HuH-7 (cell line): ENCODE measurements at regions not wholly inside any gene's neighbourhood (a gene's known extent, or its start where the extent isn't known, plus 50 kb on each side); places are given as distances from the start of the nearest gene placed in this dataset.

Experiments
- DNase-seq: peaks from one replicate; pipeline ENCODE4 v3.0.0; 2011; ENCODE audit warnings: low spot score

DNA sequence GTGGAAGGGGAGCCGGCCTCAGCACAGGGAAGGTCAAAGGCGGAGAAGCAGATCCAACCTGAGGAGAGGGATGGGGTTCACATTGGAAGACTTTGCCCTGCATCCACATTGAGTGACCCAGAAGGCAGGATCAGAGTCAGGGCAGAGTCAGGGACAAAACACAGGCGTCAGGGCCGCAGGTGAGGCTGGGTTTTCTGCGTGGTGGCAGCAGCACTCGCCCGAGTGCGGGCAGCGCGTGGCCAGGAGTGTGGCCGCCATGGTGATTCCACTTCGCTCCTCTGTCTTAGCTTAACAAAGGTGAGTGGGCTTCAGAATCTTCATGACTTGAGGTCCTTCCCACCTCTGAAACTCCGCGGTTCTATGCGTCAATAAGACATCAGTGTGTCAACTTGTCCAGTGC is 476.9 kb upstream of the SMIM21 start:
- DNase-seq, result no peak

DNA sequence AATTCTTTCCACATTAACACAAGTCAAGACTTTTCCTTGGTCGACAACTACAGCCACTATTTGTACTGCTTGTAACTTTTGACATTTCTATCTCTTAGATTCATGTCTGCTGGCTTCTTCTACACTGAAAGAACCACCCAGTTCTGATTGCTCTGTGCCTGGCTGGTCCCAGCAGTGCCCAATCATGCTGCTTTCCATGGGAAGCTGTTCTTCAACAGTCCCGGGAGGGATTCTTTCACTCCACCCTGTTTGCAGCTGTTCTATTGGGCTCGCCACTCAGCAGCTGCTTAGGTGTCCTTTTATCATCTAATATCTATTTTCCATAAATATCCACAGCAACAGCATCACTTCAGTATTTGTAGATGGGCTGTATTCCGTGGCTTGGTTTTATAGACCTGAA is 471.1 kb upstream of the SMIM21 start:
- DNase-seq, result no peak

DNA sequence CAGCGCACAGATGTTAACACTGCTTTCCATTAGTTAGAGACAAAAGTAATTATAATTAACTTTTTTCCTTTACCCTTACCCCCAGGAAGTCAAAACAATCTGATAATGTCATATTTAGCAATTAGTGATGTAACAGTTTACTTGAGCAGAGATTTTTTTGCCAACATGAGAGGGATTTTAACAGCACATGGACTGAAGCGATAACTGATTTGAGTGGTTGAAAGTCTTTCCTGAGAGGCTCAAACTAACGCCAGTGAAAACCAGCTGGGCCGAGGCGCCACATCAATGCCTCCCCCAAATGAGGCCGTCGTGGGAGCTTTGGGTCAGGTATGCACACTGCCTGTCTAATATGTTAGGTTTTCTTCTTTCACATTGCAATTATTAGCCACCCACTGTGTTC is 469.9 kb upstream of the SMIM21 start:
- DNase-seq, result no peak

DNA sequence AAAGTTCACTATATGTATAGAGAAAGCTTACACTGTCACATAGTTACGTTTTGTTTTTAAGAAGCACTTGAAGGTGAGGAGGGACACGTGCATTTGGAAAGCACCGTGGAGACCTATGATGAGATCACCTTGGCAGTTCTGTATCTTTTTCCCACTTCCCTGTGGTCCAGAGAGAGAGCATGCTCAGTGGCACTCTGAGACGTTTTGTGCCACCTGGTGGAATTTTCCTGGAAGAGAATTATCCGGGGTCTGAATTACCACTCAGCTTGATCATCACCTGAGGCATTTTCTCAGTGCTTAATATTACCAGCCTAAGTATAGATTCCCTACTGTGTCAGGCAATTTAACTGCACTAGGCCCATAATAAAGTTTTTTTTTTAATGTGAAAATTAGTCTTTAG is 469.4 kb upstream of the SMIM21 start:
- DNase-seq, result peak; percentile 28

DNA sequence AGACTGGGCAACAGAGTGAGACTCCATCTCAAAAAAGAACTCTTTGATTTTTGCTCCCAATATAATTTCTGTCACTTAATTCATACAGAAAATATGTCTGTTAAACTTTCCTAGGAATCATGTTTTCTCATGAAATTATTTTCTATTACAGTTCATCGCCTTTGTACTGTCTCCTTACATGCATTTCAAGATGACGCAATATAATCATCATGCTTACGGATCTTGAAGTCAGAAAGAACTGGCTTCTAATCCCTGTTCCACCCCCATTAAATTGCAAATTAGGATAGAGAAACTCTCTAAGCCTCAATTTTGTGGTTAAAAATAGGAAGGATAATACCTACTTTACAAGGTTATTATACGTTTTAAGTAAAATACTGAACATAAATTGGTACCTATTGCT is 467.6 kb upstream of the SMIM21 start:
- no peak for DNase-seq

DNA sequence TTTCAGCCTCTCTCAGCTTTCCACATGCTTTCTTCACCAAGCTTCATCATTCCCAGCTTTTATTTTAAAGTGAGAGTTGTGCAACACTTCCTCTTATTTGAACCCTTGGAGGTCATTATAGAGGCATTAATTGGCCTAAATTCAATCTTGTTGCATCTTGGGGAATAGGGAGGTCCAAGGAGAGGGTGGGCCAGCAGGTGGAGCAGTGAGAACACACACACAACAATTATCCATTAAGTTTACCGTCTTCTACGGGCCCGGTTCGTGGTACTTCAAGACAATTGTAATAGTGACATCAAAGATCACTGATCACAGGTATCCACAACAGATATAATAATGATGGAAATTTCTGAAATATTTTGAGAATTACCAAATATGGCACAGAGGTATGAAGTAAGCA is 457.2 kb upstream of the SMIM21 start:
- no peak for DNase-seq

DNA sequence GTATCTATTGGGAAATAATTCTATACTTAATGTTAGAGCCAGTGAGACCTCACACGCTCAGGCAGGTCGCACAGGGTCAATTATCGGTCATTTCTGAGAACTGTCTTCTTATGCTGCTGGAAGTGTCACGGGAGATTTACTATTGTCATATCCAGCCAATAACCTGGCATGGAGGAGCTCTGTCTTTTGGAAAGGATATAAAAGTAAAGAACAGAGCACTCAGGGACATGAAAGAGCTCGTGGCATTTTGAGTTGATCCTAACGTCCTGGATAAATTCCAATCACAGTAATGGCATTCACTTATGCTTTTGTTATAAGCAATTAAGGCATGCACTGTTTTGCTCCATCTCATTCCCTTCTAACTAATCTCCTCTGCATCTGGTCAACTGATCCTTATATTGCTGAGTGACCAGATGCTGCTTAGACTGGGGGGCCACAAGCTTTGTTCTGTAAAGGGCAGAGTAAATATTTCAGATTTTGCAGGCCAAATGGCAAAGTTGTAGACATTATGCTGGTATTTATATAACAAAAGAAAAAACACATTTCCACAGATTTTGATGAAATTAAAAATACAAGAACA is 453.5 kb upstream of the SMIM21 start:
- no peak for DNase-seq

DNA sequence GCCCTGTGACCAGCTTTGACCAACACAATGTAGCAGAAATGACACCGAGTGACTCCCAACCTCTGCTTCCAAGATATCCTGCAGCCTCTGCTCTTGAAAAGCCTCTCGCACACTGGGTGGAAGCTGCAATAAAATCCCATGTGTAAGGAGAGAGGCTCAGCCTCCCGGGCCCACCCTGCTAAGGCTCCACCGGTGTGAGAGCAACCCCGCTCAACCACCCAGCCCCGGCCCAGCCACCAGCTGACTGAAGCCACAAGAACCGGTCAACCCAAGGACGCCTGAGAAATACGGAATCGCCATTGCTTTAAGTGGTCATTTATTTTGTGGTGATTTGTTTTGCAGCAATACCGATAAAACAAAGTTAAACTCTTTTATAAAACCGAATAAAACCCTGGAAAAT is 452.8 kb upstream of the SMIM21 start:
- no peak for DNase-seq

DNA sequence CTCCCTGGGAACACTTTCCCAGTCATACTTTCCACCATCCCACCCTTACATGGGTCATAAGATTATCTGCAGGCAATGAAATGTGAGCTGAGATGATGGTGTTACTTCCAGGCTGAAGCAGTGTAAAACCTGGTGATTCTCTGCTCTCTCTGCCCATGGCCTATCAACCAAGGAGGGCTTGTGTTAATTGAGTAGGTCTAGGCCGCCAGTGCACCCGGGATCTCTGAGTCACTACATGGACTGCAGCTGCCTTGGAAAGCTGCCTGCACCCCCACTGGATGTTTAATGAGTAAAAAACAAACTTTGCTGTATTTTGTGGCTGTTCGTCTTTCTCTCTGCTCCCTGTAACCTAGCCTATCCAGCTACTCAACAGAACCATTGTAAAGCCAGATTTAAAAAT is 451.7 kb upstream of the SMIM21 start:
- no peak for DNase-seq

DNA sequence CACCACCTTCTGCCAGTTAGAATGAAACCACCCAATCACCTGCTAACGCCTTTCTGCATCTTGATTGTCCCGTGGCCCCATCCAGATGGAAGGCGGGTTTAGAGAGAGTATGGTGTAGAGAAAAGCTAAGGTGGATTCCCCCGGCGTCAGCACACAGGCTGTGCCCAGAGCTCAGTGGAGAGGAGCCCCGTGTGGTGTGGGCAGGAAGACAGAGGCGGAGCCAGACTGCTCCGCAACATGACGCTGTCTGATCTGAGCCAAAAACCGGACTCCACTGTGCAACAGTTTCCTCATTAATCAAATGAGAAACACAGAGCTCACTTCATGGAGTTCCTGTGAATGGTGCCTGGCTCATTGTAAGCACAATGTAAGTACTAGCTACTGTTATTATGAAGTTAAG is 448.1 kb upstream of the SMIM21 start:
- DNase-seq, result no peak

DNA sequence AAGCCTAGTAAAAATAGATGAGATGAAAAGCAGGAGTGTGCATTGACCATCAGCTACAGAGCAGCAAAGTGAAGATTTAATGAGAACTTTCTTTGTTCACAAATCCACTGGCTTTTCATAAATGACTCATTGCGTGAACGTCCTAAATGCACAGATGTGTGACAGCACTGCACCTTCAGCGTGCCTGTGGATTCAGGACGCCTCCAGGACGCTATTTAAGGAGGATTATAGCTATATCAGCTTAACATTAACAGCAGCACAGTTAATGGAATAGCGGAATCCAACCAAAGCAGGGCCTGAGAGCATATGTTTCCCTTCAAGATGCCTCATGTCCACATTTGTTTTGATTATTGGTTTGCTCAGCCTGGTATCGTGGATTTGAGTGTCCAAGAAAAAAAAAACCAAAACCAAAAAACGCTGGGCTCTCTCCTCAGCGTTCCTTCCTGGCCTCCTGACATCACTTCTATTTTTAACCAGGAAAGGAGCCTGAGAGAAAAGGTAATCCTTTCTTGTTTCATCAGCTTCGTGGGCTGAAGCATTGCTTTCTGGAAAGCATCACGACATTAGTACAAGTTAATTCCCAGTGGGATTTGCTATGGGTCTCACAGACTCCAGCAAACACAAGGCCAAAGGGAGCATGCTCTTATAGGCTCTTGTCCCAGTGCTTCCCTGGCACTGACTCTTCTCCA is 447.0 kb upstream of the SMIM21 start:
- no peak for DNase-seq

DNA sequence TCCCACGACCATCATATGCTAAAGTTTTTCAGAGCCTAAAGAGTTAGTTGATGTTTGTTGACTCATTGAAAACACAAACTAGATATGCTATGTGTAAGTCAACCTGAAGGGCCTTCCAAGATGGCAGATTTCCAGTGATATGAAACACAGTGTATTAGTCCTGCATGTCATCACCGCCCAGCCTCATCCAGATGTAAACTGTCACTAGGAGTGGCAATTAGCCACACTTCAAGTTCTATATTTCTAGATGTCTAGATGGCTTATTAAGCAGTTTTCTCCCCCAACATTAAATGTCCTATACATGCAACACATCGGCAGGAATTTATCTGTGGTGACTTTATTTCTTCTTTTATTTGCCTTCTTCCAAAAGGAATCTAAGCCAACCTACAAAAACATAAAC is 444.1 kb upstream of the SMIM21 start:
- DNase-seq, result no peak

DNA sequence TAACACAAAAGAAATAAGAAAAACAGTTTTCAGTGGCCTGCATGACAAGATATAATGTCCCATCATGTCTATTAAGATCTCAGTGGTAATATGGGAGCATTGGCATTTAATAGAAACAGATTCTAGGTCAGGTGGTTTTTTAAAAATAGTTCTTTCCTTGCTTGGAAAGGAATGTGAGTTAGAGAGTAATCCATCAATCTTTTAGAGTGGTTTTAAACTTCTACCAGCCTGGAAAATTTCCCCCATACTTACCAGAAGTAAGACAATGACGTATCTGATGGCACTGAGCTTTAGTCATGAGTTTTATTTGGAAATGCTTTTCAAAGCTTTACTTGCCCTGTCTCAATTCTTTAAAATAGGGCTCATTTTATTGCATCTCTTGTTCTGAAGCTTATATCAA is 441.7 kb upstream of the SMIM21 start:
- no peak for DNase-seq

DNA sequence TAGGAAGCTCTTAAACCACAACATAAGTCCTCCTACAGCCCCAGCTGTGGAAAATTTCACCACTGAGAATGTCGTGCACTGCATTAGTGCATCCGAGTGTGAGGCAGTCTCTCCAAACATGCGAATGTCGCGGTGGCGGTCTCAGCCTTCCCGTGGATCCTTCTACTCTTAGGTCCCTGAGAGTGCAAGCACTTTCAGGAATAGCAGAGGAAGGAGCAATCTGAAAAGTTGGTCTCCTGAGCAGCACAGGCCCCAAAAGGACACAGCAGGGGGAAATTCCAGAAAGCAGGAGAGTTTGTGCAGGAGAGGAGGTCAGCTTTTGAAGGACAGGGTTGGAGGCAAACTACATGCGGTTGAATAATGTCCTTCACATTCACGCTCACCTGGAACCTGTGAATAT is 440.5 kb upstream of the SMIM21 start:
- DNase-seq, result no peak

DNA sequence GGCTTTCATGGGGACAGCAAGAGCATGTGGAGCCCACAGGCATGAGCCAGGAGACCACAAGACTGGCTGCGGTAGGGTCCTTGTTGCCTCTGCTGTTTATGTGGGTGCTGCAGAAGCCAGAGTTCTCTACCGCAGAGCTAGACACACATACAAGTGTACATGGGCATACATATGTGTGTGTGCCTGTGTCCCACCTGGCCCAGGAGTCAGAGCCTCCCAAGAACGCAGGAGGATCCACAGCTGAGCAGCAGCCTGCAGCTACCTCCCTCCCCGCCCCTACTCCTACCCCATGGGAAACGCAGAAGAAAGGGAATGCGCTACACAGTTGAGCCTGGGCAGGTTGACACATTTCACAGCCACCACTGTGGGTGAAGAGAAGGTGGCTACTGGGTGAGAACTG is 438.1 kb upstream of the SMIM21 start:
- no peak for DNase-seq

DNA sequence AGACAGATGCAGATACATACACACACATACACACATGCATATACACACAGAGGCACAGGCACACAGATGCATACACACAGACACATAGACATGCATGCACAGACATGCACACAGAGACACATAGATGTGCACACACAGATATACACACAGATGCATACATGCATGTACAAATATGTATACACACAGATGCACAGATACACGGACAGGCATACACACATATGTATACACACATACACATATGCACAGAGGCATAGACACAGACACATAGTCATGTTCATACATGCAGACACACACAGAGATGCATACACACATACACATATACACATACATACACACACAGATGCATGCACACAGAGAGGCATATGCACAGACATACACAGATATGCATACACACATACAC is 437.3 kb upstream of the SMIM21 start:
- no peak for DNase-seq

DNA sequence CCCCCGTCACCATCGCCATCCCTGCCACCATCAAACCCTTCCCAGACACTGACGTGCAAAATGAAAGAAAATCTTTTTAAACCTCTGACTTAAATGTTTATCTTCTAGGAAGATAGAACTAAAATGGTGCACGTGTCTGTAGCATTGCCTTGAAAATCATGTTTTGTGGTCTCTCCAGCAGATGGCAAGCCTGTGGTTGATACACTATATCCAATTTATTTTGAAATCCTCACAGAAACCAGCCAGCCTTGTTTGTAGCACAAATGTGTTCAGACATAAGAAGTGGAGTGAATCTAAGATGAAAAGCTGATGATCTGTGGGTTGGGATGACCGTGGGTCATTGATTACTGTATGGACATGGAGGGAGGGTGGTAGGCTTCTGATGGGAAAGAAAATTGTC is 436.2 kb upstream of the SMIM21 start:
- no peak for DNase-seq

DNA sequence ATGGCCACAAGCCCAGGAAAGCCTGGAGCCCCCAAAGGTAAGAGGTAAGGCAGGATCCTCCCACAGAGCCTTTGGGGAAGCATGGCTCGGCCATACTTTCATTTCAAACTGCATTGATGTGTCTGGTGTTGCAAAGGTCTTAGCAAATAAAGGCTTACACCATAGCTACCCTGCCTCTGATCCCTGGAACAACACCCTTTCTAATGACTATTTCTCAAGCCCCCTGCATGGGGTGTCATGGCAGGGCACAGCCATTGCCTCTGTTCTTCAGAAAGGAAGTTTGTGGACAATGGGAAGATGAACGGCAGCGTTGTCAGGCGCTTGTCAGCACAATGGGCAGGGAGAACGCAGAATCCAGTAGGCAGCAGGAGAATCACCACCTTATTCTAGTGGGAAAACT is 435.0 kb upstream of the SMIM21 start:
- no peak for DNase-seq

DNA sequence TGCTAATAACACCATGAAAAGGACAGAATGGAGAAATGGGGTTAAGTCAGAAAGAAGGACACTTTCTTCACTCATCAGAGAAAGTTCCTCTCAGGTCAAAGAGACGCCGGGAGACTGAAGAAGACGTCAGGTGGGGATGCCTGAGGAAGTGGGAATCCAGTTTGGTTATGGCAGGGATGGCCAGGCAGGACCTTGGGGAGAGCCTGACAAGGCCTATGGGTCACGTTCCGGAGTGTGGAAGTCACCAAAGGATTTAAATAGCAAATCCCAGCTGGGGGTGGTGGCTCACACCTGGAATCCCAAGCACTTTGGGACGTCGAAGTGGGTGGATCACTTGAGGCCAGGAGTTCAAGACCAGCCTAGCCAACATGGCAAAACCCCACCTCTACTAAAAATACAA is 432.7 kb upstream of the SMIM21 start:
- no peak for DNase-seq

DNA sequence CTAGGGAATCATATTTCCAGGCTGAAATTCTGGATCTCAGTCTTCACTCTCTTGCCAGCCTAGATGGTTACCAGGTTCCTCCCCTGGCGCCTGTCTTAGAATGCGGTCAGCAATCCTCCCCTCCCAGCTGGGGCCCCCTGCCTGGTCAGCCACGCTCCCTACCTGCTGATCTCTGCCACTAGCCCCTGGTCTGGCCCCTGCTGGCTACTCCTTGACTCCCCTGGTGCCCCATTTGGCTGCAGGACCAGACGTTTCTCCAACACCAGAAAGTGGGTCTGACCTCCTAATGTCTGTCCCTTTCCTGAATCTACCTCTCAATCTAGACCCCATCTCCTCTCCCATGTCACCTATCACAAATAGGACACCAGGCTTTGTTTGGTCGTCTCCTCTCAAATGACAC is 432.0 kb upstream of the SMIM21 start:
- no peak for DNase-seq

DNA sequence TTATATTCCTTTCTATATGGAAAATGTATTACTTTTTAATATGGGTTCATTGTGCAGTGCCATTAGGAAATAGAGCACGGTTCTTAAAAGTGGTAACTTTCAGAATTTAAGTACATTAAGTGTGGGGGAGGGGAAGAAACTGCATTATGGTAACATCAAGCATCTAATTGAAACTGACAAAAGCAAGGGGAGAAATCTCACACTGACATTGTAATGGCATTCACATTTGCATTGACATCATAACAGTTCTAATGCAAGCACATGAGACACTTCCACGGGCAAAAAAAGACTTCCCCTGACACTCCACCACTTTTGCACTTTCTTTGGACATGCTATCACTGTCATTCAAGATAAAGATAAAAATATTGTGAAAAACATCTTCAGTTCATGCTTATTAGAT is 431.3 kb upstream of the SMIM21 start:
- DNase-seq, result no peak

DNA sequence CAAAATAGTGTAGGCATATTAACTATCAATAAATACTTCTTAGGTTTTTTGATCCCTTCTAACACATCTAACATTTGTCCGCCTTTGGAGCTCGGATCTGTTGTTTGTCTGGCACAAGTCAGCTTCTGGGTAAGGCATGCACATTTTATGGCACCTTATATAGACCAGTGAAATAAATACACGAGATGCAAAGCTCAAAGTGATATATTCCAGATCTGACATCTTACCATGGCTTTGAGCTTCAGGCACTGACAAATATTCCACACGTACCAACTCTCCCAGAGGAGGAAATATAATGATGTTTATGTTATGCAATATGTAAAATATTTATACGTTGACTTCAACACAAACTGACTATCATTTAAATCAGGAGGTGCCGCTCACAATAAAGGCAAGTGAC is 430.1 kb upstream of the SMIM21 start:
- DNase-seq, result no peak

DNA sequence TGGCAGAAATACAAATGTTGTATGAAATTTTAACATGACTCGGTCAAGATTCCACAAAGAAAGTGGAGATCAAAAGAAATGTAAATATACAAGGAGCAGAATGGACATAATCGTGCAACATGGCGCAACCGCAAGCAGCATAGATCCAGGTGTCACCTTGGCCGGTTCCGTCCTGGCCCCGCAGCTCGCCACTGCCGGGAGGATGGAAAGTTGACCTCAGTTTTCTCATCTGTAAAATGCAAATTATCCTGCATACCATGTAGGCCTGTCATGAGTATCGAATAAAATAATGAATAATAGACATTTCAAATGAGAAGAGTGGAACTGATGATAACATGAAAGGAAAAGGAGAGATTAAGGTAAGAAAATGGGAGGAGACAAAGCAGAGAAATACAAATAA is 427.3 kb upstream of the SMIM21 start:
- no peak for DNase-seq

DNA sequence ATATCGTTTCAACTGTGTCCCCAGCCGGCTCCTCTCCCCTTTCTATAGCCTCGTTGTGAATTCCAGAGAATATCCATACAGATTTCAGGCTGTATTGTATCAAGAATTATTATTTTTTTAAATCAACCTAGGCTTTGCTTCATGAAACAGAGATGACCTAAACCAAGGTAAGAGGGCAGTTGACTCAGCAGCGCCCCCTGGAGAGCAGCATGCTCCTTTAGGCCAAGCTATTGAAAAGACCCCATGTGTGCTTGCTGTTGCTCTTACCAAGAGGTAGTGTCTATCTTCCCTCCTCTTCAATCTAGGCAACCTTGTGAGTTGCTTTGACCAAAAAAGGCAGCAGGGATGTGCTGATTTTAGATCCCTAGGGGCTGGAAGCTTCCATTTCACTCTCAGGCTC is 426.7 kb upstream of the SMIM21 start:
- peak; percentile 3 for DNase-seq

DNA sequence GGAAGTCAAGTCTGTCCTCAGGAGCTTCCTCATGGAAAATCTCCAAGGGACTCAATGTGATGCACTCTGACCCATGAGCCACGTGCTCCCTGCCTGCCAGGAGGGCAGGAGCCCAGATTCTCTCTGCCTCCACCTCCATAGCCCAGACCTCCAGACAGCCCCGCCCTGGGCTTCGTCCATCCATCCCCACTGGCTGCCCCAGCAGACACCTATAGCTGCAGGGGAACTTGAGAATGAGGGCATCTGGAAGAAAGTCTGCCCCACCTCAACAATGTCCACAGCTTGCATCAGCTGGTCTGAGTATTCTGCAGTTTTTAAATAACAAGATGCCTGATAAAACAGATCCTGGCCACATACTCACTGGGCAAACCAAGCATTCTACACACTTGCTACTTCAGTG is 418.8 kb upstream of the SMIM21 start:
- no peak for DNase-seq
